ENCODE measurements at regions not wholly inside any gene's neighbourhood (a gene's known extent, or its start where the extent isn't known, plus 50 kb on each side); places are given as distances from the start of the nearest gene placed in this dataset.

GRCh38 chr11:71201936-71202597 is 50.3 kb downstream of the SHANK2 start:
- no peak for DNase-seq

GRCh38 chr11:71201231-71201630 is 51.1 kb downstream of the SHANK2 start:
- DNase-seq, result no peak

- DNase-seq, result no peak
These were observed 51.6 kb downstream of the SHANK2 start for GRCh38 chr11:71200761-71201160.

- no peak for DNase-seq
These were observed 52.1 kb downstream of the SHANK2 start for GRCh38 chr11:71200172-71200716.

- DNase-seq, result no peak
These were observed 53.1 kb downstream of the SHANK2 start for GRCh38 chr11:71199226-71199820.

- no peak for DNase-seq
These were observed 53.6 kb downstream of the SHANK2 start for GRCh38 chr11:71198823-71199165.

- DNase-seq, result no peak
These were observed 54.1 kb downstream of the SHANK2 start for GRCh38 chr11:71198141-71198822.

GRCh38 chr11:71197096-71197495 is 55.3 kb downstream of the SHANK2 start:
- no peak for DNase-seq

- no peak for DNase-seq
These were observed 57.7 kb downstream of the SHANK2 start for GRCh38 chr11:71194710-71195109.

GRCh38 chr11:71193431-71193830 is 58.9 kb downstream of the SHANK2 start:
- DNase-seq, result no peak

GRCh38 chr11:71192629-71193028 is 59.7 kb downstream of the SHANK2 start:
- DNase-seq, result no peak

- no peak for DNase-seq
These were observed 61.2 kb downstream of the SHANK2 start for GRCh38 chr11:71191201-71191600.

GRCh38 chr11:71190551-71190950 is 61.8 kb downstream of the SHANK2 start:
- no peak for DNase-seq

GRCh38 chr11:71189768-71190315 is 62.5 kb downstream of the SHANK2 start:
- DNase-seq, result no peak

- no peak for DNase-seq
These were observed 63.2 kb downstream of the SHANK2 start for GRCh38 chr11:71188886-71189767.

- DNase-seq, result no peak
These were observed 64.3 kb downstream of the SHANK2 start for GRCh38 chr11:71188073-71188472.

GRCh38 chr11:71186806-71187205 is 65.6 kb downstream of the SHANK2 start:
- DNase-seq, result no peak

GRCh38 chr11:71185411-71185810 is 67.0 kb downstream of the SHANK2 start:
- no peak for DNase-seq

GRCh38 chr11:71184421-71185210 is 67.8 kb downstream of the SHANK2 start:
- DNase-seq, result no peak

GRCh38 chr11:71183878-71184277 is 68.5 kb downstream of the SHANK2 start:
- no peak for DNase-seq

GRCh38 chr11:71182791-71183677 is 69.3 kb downstream of the SHANK2 start:
- DNase-seq, result no peak

Data from fibroblast of skin of right biceps (primary cell).